Lung (tissue), 11 donors: ENCODE measurements at regions not wholly inside any gene's neighbourhood (a gene's known extent, or its start where the extent isn't known, plus 50 kb on each side); places are given as distances from the start of the nearest gene placed in this dataset.

Source experiments
- ATAC-seq: fragments of 200-7000 bp; cut with Tn5 transposase; one replicate; pipeline ENCODE4 v1.9.1; 2020; ENCODE audit warnings: moderate number of reproducible peaks; ENCODE audit not compliant: insufficient read depth, low FRiP score
- DNase-seq, 3 donors: peaks; one replicate each; pipeline ENCODE4 v3.0.0-alpha.2; 2013 to 2017
- H3K27ac ChIP-seq, 2 donors: one replicate each; pipeline ENCODE4 v1.5.1; 2013; ENCODE audit warnings: mild to moderate bottlenecking in 2 of 2, moderate library complexity in 2 of 2, control low read depth in 1 of 2, inconsistent platforms in 1 of 2, low read depth in 1 of 2, low read length in 1 of 2
- H3K27me3 ChIP-seq, 3 donors: one replicate each; pipeline ENCODE4 v1.5.1; 2013; ENCODE audit warnings: low read length in 2 of 3; ENCODE audit not compliant: control insufficient read depth in 3 of 3, insufficient read depth in 3 of 3
- H3K36me3 ChIP-seq, 4 donors: one replicate each; pipeline ENCODE4 v1.5.1; 2013; ENCODE audit warnings: low read length in 4 of 4, mild to moderate bottlenecking in 1 of 4, moderate library complexity in 1 of 4; ENCODE audit not compliant: control insufficient read depth in 4 of 4, insufficient read depth in 4 of 4
- H3K4me1 ChIP-seq, 5 donors: one replicate each; pipeline ENCODE4 v1.5.1; 2013; ENCODE audit warnings: low read length in 5 of 5, mild to moderate bottlenecking in 2 of 5, moderate library complexity in 1 of 5; ENCODE audit not compliant: control insufficient read depth in 5 of 5, insufficient read depth in 5 of 5
- H3K4me3 ChIP-seq: one replicate; pipeline ENCODE4 v1.5.1; 2013; ENCODE audit warnings: mild to moderate bottlenecking, control low read depth, moderate library complexity
- H3K9ac ChIP-seq, 2 donors: one replicate each; pipeline ENCODE4 v1.5.1; 2013; ENCODE audit warnings: low read length in 2 of 2, control low read depth in 1 of 2; ENCODE audit not compliant: insufficient read depth in 1 of 2
- H3K9me3 ChIP-seq, 4 donors: one replicate each; pipeline ENCODE4 v1.5.1; 2013; ENCODE audit warnings: low read length in 3 of 4, mild to moderate bottlenecking in 1 of 4, moderate library complexity in 1 of 4; ENCODE audit not compliant: control insufficient read depth in 4 of 4, insufficient read depth in 3 of 4
- CTCF ChIP-seq: IDR thresholded peaks from 2 replicates; pipeline ENCODE4 v1.5.1; 2012; ENCODE audit warnings: mild to moderate bottlenecking; ENCODE audit errors: control extremely low read depth, extremely low read depth
- WGBS, 2 donors: extraction: QIAGEN DNeasy Blood & Tissue Kit; methylation state at CpG; one replicate each; pipeline ENCODE4 v1.1.7; 2013; 5-methylcytosine and 5-hydroxymethylcytosine counted together
- donor health status: control.
- donor health status: control.
- donor health status: Bipolar disorder and iron deficiency.
- donor health status: healthy.
- donor health status: DM: yes; HTN: yes; CAD: no.

DNA sequence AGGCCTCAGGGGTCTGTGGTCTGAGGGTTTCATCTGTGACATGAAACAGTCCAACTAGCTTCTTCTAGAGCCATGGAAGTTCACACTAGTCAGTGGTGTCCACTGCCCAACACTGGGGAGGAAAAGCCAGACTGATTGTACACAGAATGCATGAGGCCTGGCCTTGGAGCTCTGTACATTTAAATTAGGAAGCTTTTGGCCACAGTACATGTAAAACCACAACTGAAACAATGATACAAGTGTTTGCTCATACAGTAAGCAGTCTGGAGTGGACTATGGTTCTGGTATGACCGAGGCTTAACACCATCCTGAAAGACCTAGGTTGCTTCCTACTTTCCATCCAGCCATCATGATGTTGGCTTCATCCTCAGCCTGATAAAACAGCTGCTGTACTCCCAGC, 73.8 kb upstream of the SESN3 start:
- ATAC-seq (no peak), DNase-seq (no peak)
- Histone ChIP-seq H3K27me3 (no peaks in the 10 kb centered on the region), H3K4me1 (peaks cover 0 to 3% (median 0%) of the 10 kb centered on the region in 5 donors), H3K9ac (no peak overlapping the region), H3K27ac (no peak overlapping the region), H3K36me3 (no peaks in the 10 kb centered on the region), H3K9me3 (no peaks in the 10 kb centered on the region), H3K4me3 (no peak overlapping the region)
- TF ChIP-seq CTCF, result no peak
- WGBS, 2 donors, result 61 to 79% methylated on average over 1 of the region's 1 CpG

DNA sequence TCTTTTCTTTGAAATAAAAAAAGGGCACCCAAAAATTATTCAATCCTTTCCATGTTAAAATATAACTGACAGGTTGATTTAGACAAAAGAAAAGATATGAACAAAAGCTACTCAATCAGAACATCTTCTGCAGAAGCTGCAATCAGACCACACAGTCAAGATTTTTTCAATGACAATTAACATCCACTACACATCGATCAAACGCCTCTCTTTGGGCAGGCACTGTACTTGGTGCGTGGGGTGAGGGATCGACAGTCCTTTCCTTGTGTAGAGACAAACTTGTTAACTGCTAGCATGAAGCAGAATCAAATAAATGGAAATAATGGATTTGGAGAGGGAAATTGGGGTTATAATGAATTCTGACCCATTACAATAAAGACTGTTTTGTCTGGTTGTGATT, 71.2 kb upstream of the SESN3 start:
- H3K4me1 ChIP-seq, result peaks cover 0 to 12% (median 0%) of the 10 kb centered on the region in 5 donors
- H3K36me3 ChIP-seq, result no peaks in the 10 kb centered on the region
- 90 to 96% methylated on average over 4 of the region's 4 CpGs for WGBS, 2 donors
- DNase-seq, result no peak
- no peak overlapping the region for H3K9ac ChIP-seq
- H3K27me3 ChIP-seq, result no peaks in the 10 kb centered on the region
- ATAC-seq, result no peak
- H3K9me3 ChIP-seq, result no peaks in the 10 kb centered on the region
- no peak overlapping the region for H3K27ac ChIP-seq
- H3K4me3 ChIP-seq, result no peak overlapping the region
- TF ChIP-seq CTCF, result no peak

DNA sequence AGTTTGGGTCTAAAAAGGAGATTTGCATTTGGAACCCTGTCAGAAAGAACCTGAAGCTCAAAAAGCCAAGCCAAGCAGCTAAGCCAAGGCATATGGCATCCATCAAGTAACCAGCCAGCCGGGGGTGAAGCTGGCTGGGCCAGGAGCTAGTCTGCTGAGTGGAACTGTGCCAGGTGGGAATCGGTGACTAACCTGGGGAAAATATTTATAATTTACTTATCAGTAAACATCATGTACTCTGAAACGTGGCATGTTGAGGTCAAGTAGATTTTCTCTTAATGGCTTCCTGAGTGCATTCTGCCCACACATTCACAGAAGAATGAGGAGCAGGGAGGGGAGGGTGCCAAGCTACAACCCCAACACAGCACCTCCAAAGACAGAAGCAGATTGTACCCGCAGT, 70.5 kb upstream of the SESN3 start:
- no peaks in the 10 kb centered on the region for H3K27me3 ChIP-seq
- H3K9ac ChIP-seq, result no peak overlapping the region
- ATAC-seq (peak; percentile 12), DNase-seq (no peak)
- H3K27ac ChIP-seq, result no peak overlapping the region
- no peak overlapping the region for H3K4me3 ChIP-seq
- WGBS, 2 donors, result 48 to 77% methylated on average over 4 of the region's 4 CpGs
- TF ChIP-seq CTCF, result no peak
- H3K9me3 ChIP-seq, result no peaks in the 10 kb centered on the region
- no peaks in the 10 kb centered on the region for H3K36me3 ChIP-seq
- peaks cover 0 to 13% (median 3%) of the 10 kb centered on the region in 5 donors for H3K4me1 ChIP-seq

DNA sequence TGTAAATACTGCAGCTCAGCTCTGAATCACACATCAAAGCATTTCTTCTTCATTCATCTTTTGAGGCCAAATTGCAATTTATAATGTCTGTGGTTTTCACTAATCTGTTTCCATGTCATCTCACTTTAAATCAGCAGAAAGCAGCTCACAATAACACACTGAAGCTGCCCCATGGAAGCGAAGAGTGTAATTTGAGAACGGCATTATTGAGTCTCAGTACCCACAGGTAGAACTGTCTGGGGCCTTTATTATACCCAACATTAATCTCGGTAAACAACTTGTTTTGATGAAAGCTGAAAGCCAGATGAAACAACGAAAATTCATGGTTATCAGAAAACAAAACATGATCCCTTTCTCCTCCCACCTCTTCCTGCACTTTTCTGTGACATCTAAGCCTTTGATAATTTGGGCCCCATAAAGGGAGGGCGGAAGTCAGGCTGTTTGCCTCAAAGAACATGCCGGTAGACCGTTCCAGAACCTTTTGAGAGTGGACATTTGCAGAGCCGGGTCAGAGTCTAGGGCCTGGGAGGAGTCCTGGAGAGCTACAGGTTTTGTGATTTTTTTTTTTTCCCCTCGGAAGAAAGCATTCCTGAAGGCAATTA, 68.2 kb upstream of the SESN3 start:
- no peak for DNase-seq
- H3K36me3 ChIP-seq, result no peaks in the 10 kb centered on the region
- no peaks in the 10 kb centered on the region for H3K27me3 ChIP-seq
- no peak overlapping the region for H3K27ac ChIP-seq
- H3K9me3 ChIP-seq, result no peaks in the 10 kb centered on the region
- 67 to 80% methylated on average over 9 of the region's 9 CpGs for WGBS, 2 donors
- TF ChIP-seq CTCF, result no peak
- H3K9ac ChIP-seq, result no peak overlapping the region
- no peak for ATAC-seq
- H3K4me3 ChIP-seq, result no peak overlapping the region
- peaks cover 0 to 22% (median 3%) of the 10 kb centered on the region in 5 donors for H3K4me1 ChIP-seq
